ENCODE measurements at regions not wholly inside any gene's neighbourhood (a gene's known extent, or its start where the extent isn't known, plus 50 kb on each side); places are given as distances from the start of the nearest gene placed in this dataset.
A peak's percentile ranks its signal among the peaks of the same experiment; 100 is the strongest.

DNA sequence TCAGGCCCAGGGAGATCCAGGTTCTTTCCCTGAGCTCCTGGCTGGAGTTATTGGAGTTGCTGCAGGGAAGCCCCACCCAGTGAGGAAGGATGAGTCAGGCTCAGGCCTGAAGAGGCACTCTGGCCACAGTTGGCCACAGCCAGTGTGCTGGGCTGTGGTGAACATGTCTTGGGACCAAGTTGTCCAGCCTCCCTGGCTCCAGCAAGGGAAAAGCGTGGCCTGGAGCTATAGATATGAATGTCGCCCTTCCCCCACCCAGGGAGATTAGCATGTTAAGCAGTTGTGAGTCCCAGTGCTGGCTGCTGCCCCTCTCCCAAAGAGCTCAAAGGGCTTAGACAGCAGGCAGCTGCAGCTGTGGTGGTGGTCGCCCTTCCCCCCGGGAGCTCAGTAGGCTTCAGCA is 963.2 kb downstream of the ROBO2 start:
- no peak for DNase-seq (ENCODE audit: low spot score)

DNA sequence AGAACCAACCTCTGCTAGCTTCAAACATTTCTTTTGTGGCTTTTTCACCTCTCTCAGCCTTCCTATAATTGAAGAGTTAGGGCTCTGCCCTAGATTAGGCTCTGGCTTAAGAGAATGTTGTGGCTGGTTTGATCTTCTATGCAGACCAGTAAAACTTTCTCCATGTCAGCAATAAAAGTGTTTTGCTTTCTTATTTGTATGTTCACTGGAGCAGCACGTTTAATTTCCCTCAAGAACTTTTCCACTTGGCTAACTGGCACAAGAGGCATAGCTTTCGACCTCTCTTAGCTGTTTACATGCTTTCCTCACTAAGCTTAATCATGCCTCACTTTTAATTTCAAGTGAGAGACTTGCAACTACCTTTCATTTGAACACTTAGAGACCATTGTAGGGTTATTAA is 964.7 kb downstream of the ROBO2 start:
- DNase-seq (ENCODE audit: low spot score), result no peak

DNA sequence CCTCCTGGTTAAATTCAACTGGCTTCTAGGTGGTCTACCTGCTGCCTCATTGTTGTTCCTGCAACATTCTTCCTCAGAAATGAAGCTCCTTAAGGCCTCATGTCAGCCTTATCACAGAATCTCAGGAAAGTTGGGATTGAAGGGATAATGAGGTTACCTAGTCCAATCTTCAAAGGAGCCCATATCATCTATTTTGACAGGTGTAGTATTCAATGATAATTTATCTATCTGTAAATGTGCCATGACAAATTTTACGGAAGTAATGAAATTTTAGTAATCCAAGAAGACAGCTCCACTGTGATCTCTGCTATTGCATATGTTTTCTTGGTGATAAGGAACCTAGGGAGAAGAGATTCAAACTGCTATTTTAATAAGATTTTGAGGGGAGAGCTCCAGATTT is 973.8 kb downstream of the ROBO2 start:
- no peak for DNase-seq (ENCODE audit: low spot score)

GRCh38 chr3:78015856-78016255 is 976.0 kb downstream of the ROBO2 start:
- DNase-seq (ENCODE audit: low spot score), result no peak

GRCh38 chr3:78021710-78022109 is 981.8 kb downstream of the ROBO2 start:
- DNase-seq (ENCODE audit: low spot score), result no peak

DNA sequence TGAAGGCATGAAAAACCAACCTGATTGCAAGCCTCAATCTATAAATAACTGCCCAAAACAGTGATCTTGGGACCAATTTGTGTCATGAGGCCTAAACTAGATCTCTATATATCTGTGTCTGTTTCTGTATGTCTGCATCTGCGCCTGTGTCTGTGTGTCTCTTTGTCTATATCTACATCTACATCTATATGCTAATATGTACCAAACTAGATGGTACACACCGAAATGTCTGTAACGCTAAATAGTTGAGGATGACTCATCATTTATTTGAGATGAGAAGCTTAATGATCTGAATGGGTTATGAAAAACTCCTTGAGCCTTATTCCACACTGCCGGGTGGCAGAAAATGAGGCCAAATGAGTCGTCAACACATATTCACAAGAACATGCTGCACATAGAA is 982.3 kb downstream of the ROBO2 start:
- DNase-seq (ENCODE audit: low spot score), result no peak

- no peak for DNase-seq (ENCODE audit: low spot score)
These were observed 983.4 kb downstream of the ROBO2 start for GRCh38 chr3:78023257-78023656.

DNA sequence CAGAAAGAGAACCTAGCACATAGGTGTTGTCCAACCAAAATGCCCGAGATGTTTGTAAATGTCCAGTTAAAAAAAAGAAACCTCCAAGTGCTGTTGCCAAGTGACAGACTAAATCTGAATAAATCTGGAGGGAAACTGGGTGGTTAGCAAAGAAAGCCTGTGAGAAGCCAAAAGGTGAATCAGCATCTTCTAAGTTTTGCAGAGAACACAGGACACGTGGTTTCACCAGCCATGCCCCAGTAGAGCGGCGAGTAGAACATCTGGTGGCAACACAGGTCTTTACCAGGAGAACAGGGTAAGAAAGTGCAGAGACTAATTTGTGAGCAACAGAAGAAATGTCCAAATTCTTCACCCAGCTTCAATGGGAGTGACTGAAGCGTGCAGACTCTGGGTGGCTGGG is 986.0 kb downstream of the ROBO2 start:
- no peak for DNase-seq (ENCODE audit: low spot score)

GRCh38 chr3:78026318-78026828 is 986.5 kb downstream of the ROBO2 start:
- no peak for DNase-seq (ENCODE audit: low spot score)

GRCh38 chr3:78029775-78030174 is 989.9 kb downstream of the ROBO2 start:
- no peak for DNase-seq (ENCODE audit: low spot score)

GRCh38 chr3:78035131-78035641 is 995.3 kb downstream of the ROBO2 start:
- DNase-seq (ENCODE audit: low spot score), result no peak

DNA sequence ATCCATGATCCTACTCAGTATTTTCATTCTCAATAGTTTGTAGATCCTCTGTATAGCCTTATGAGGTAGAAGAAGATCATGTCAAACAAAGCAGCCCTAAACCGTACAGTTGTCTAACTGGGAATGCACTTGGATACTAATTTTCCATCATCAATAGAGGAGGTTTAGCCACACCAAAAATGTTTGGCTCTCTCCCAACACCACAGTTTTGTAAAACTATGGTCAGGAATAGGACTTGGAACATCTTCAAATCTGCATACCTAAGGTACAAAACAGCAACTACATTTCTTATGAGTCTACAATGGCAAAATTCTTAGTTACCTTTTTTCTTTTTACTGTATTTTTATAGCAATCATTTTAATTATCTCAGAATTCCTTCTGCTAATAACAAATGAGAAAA is 1001.6 kb downstream of the ROBO2 start:
- DNase-seq (ENCODE audit: low spot score), result no peak

DNA sequence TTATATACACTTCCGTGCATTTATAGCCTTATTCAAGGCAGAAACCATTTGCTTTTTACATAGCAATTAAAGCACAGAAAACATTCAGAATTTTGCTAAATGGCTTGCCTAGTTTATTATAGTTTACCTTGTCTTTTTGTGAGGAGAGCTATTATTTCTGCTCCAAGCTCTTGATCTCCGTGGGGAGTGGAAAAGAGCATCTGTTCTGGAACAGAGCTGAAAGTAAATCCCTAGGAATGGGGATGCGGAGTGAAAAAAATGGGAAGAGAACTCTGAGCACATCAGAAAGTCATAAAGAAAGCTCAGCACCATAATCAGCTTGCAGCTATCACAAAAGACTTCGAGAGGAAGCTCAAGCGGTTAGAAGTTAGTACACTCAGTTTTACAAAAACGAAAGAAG is 1006.7 kb downstream of the ROBO2 start:
- DNase-seq (ENCODE audit: low spot score), result no peak

DNA sequence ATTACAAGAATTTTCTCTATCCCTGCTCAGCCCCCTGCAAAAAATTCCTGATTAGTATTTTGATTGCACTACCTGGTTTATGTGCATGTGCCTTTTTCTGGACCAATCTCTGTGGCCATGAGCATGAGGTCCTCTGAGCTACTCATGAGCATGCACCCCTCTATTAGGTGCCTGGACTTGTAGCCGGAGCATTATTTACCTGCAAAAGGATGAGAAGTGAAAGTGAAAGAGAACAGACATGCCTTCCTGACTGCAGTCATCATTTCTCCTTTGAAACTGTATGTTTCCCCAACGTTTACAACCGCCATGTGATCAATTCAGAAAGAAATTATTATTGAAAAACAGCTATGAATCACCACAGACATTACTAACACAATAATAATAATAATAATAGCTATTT is 1008.8 kb downstream of the ROBO2 start:
- DNase-seq (ENCODE audit: low spot score), result no peak

- DNase-seq (ENCODE audit: low spot score), result no peak
These were observed 1009.6 kb downstream of the ROBO2 start for GRCh38 chr3:78049521-78049920.

- DNase-seq (ENCODE audit: low spot score), result no peak
These were observed 1010.6 kb downstream of the ROBO2 start for GRCh38 chr3:78050276-78051065.

- DNase-seq (ENCODE audit: low spot score), result no peak
These were observed 1012.8 kb downstream of the ROBO2 start for GRCh38 chr3:78052746-78053145.

DNA sequence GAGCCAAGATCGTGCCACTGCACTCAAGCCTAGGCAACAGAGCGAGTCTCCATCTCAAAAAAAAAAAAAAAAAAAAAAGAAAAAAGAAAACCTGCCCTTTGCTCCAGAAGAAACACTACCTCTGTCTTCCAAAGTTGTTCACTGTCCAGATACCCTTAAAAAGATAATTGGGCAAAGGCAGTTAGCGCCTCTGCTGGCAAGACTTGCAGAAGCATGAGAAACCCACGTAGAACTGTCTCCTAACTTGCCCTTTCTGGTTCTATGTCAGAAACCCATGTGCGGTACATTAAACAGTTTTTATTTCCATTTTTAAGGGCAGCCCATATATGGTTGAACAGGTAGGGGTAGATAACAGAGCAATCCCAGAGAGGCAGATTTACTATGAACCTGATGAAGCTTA is 1026.4 kb downstream of the ROBO2 start:
- DNase-seq (ENCODE audit: low spot score), result peak; percentile 6

GRCh38 chr3:78070188-78070587 is 1030.3 kb downstream of the ROBO2 start:
- DNase-seq (ENCODE audit: low spot score), result no peak

- no peak for DNase-seq (ENCODE audit: low spot score)
These were observed 1036.5 kb downstream of the ROBO2 start for GRCh38 chr3:78076379-78076778.

DNA sequence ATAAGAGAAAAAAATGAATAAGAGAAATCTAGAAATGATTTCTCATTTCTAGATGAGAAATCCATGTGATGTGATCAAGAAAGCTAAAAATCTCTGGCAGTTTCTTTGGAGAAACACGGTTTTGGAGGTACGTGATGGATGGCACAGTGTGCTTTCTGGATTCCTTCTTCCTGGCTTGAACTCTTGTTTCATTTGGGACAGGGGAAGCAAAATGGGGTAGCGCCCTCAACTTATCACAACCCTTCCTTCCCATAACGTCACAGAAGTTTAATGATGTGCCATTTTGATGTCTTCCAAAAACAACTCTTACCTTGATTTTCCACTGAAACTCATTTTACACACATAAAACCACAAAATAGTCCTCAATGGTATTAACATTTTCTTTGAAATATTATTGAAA is 1037.3 kb downstream of the ROBO2 start:
- DNase-seq (ENCODE audit: low spot score), result no peak

DNA sequence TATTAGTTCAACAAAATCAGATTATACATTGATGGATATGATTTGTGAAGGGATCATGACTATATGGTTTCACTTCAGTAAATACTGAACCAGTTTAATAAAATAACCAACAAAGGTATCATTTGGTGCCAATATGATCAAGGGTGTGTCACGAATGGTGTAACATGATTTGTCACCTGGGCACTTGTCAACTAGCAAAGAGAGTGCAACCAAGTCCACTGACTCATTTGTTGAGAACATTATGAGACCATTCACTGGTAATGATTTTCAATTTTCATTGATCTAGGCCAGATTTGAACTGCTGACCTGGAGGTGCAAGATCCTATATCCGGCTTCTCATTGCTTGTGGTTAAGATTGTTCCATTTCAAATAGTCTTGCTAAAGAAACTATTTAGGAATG is 1037.9 kb downstream of the ROBO2 start:
- DNase-seq (ENCODE audit: low spot score), result no peak

GRCh38 chr3:78079514-78079913 is 1039.6 kb downstream of the ROBO2 start:
- DNase-seq (ENCODE audit: low spot score), result no peak

DNA sequence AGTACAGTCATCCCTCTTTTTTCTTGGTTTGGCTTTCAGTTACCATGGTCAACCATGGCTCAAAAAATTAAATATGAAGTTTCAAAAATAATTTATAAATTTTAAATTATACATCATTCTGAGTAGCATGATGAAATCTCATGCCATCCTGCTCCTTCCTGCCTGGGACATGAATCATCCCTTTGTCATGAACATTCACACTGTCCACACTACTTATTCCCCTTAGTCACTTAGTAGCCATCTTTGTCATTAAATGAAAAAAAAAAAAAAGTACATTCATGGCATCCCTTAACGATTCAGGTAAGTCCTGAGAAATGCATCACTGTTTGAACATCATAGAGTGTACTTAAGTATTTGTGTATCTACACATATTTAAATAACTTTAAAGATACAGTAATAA is 1046.3 kb downstream of the ROBO2 start:
- no peak for DNase-seq (ENCODE audit: low spot score)
